Tibial nerve (tissue), 3 donors: ENCODE measurements at regions not wholly inside any gene's neighbourhood (a gene's known extent, or its start where the extent isn't known, plus 50 kb on each side); places are given as distances from the start of the nearest gene placed in this dataset.

Experiments used
- POLR2A ChIP-seq, 2 donors: fragments of 450-650 bp; IDR thresholded peaks; one replicate each; pipeline ENCODE4 v1.6.1; 2017; ENCODE audit warnings: antibody characterized with exemption in 2 of 2, mild to moderate bottlenecking in 2 of 2, moderate library complexity in 2 of 2
- TF ChIP-seq, protein P1 (sequence below), 5 experiments: fragments of 200-600 bp in 3 of 5; fragments of 450-650 bp in 2 of 5; sonication (generic) in 3 of 5; IDR thresholded peaks; one replicate each; pipeline ENCODE4 v1.5.1; 2016 to 2019; ENCODE audit warnings: antibody characterized with exemption in 5 of 5, mild to moderate bottlenecking in 3 of 5, moderate library complexity in 2 of 5

DNA sequence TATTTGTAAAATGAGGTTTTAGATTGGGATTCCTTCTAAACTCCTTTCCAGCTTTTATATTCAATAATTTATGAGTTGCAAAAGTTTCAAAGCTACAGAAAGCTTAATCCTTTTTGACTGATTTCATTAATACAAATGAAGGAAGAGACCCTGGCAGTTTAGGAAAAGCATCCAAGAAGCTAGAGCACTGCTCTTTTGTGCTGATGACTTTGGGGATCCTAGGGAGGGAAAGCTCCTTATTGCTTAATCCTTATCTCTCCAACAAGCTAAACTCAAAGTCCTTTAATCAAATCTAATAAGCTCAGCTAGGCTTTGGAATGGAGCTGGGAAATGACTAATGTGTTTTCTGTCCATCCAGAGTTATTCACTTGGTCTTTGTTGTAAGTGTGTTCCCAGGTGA, 285.4 kb downstream of the ACTR3B start:
- TF ChIP-seq, protein P1, sequence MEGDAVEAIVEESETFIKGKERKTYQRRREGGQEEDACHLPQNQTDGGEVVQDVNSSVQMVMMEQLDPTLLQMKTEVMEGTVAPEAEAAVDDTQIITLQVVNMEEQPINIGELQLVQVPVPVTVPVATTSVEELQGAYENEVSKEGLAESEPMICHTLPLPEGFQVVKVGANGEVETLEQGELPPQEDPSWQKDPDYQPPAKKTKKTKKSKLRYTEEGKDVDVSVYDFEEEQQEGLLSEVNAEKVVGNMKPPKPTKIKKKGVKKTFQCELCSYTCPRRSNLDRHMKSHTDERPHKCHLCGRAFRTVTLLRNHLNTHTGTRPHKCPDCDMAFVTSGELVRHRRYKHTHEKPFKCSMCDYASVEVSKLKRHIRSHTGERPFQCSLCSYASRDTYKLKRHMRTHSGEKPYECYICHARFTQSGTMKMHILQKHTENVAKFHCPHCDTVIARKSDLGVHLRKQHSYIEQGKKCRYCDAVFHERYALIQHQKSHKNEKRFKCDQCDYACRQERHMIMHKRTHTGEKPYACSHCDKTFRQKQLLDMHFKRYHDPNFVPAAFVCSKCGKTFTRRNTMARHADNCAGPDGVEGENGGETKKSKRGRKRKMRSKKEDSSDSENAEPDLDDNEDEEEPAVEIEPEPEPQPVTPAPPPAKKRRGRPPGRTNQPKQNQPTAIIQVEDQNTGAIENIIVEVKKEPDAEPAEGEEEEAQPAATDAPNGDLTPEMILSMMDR (IDR thresholded peaks at IDR 0.05), result no peak
- no peak for TF ChIP-seq POLR2A (IDR thresholded peaks at IDR 0.05)
